ENCODE measurements at regions not wholly inside any gene's neighbourhood (a gene's known extent, or its start where the extent isn't known, plus 50 kb on each side); places are given as distances from the start of the nearest gene placed in this dataset.

DNA sequence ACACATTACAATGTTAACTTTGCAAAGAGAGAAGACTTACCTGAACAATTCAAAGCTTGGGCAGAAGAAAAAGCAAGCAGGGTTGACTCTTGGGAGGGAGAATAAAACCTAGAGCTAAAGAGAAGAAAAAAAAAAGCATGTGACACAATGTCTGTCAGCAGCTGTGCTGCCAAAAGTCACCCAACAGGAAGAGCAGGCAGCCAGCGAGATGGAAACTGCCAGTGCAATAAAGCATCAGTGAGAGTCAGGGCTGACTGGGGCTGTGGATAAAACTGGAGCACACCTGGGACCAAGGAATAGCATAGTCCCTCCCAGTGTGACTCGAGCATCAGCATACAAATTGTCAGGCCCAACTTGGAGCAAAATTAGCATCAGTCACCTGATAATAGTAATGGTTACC, 65.0 kb upstream of the SLC22A15 start:
- POLR2A ChIA-PET (ENCODE audit: partially characterized antibody), result no interaction called here
- intact Hi-C loops (cut with micrococcal nuclease), result no loop called here
- CTCF ChIA-PET (ENCODE audit: partially characterized antibody), result no interaction called here

DNA sequence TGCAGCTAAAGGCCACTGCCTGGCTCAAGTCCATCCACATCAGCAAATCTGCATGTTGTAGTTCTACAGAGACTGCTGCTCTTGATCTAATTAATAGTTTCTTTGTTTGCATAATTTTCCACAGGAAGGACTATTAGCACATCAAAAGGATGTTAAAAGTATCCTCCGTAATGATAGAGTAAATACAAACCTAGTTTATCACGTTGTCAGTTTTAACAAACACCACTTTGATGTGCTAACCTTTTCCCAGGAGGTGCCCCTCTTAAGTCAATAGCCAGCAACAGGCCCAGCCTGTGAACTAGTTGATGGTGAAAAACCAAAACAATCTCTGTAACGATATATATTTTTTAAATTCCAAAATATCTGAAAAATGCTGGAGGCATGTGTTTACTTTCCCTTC, 64.2 kb upstream of the SLC22A15 start:
- H3K9me3 ChIP-seq (ENCODE audit: control insufficient read depth in 1 of 2, low read length in 2 of 2), result no peaks in the 10 kb centered on the region
- H3K27me3 ChIP-seq (ENCODE audit: insufficient read depth, low read length), result no peaks in the 10 kb centered on the region
- no peak for DNase-seq
- H3K4me3 ChIP-seq (ENCODE audit: low read length in 2 of 2), result no peak overlapping the region
- Mint-ChIP-seq H3K36me3 (no peaks in the 10 kb centered on the region), H3K27ac (no peak overlapping the region), H3K9me3 (peaks cover 0 to 2% (median 0%) of the 10 kb centered on the region in 8 donors), H3K4me3 (no peak overlapping the region), H3K4me1 (no peaks in the 10 kb centered on the region), H3K27me3 (peaks cover 14 to 15% of the 10 kb centered on the region in 2 donors)
- H3K36me3 ChIP-seq (ENCODE audit: insufficient read depth, low read length), result no peaks in the 10 kb centered on the region
- POLR2A ChIA-PET (ENCODE audit: partially characterized antibody), result no interaction called here
- no peaks in the 10 kb centered on the region for H3K4me1 ChIP-seq (ENCODE audit: insufficient read depth, low read length)
- intact Hi-C loops (cut with micrococcal nuclease), result no loop called here
- H3K27ac ChIP-seq (ENCODE audit: low read depth, low read length), result no peak overlapping the region
- CTCF ChIA-PET (ENCODE audit: partially characterized antibody), result no interaction called here

More for the DNA sequence above, 65.0 kb upstream of the SLC22A15 start:
- no peak overlapping the region for H3K4me3 ChIP-seq (ENCODE audit: low read length in 2 of 2)
- no peaks in the 10 kb centered on the region for H3K4me1 ChIP-seq (ENCODE audit: insufficient read depth, low read length)
- Mint-ChIP-seq H3K36me3 (no peaks in the 10 kb centered on the region), H3K4me1 (no peaks in the 10 kb centered on the region), H3K9me3 (peaks cover 0 to 2% (median 0%) of the 10 kb centered on the region in 8 donors), H3K27ac (no peak overlapping the region), H3K27me3 (peaks cover 12 to 21% of the 10 kb centered on the region in 2 donors), H3K4me3 (no peak overlapping the region)
- no peaks in the 10 kb centered on the region for H3K27me3 ChIP-seq (ENCODE audit: insufficient read depth, low read length)
- H3K27ac ChIP-seq (ENCODE audit: low read depth, low read length), result no peak overlapping the region
- no peaks in the 10 kb centered on the region for H3K9me3 ChIP-seq (ENCODE audit: control insufficient read depth in 1 of 2, low read length in 2 of 2)
- DNase-seq, result no peak
- H3K36me3 ChIP-seq (ENCODE audit: insufficient read depth, low read length), result no peaks in the 10 kb centered on the region

DNA sequence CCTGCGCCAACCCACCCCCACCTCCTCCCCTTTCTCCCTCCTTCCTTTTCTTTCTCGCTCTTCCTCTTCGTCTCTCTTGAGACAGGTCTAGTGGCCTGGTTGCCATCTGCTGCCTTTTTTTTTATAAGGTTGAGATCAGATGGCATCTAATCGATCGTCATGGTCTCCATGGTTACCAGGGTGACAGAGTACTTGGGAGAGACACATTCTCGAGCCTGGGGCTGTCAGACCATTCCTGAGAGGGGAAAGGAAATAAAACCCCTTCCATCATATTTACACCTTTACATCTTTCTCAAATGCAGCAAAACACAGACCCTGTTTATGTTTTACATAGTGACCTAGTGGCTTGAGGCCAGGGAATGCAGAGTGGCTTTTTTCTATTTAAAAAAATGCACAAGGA, 53.5 kb upstream of the SLC22A15 start:
- intact Hi-C loops (cut with micrococcal nuclease), result no loop called here
- Mint-ChIP-seq H3K9me3 (no peaks in the 10 kb centered on the region), H3K36me3 (no peaks in the 10 kb centered on the region), H3K27me3 (peaks cover 0 to 4% of the 10 kb centered on the region in 2 donors), H3K27ac (no peak overlapping the region), H3K4me3 (no peak overlapping the region), H3K4me1 (peaks cover 0 to 9% (median 4%) of the 10 kb centered on the region in 4 donors)
- Histone ChIP-seq H3K27ac (ENCODE audit: low read depth, low read length) (no peak overlapping the region), H3K36me3 (ENCODE audit: insufficient read depth, low read length) (no peaks in the 10 kb centered on the region), H3K4me1 (ENCODE audit: insufficient read depth, low read length) (no peaks in the 10 kb centered on the region), H3K4me3 (ENCODE audit: low read length in 2 of 2) (no peak overlapping the region), H3K27me3 (ENCODE audit: insufficient read depth, low read length) (no peaks in the 10 kb centered on the region), H3K9me3 (ENCODE audit: control insufficient read depth in 1 of 2, low read length in 2 of 2) (no peaks in the 10 kb centered on the region)
- ChIA-PET POLR2A (ENCODE audit: partially characterized antibody) (no interaction called here), CTCF (ENCODE audit: partially characterized antibody) (no interaction called here)
- no peak for DNase-seq

DNA sequence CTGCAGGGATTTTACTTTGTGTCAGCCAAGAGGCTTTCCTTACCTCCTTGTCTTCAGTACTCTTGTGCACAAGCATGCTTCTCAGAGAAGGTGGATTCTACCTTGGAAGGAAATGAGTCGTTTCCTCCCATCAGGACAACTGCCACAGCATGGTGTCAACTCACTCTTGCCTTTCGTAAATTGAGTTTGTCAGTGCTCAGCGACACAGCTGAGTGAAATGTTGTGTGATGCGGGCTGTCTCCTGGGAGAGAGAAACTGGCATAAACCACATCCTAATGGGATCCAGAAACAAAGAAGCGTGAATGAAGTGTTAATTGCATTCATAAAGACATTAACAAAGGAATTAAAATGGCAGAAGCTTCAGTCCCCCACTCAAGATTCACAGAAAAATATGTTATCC, 51.5 kb upstream of the SLC22A15 start:
- H3K4me1 ChIP-seq (ENCODE audit: insufficient read depth, low read length), result no peaks in the 10 kb centered on the region

DNA sequence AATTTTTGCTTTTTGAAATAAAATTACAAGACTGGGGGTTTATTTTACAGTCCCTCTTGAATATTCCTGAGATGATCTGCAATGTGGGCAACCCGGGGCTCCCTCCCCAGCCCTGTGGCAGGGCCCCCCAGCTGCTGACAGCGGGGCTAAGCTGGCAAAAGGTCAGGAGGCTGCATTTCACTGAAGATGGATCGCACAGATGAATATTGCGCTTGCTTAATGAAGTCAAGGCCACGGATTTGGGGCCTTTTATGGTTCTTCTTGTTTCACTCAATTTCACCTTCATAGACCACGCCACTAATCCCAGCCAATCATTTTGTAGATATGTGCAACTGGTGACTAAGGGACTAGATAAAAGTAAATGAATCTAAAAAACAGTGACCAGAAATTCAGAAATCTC, 50.8 kb upstream of the SLC22A15 start:
- Mint-ChIP-seq H3K27ac (no peak overlapping the region), H3K9me3 (no peaks in the 10 kb centered on the region), H3K4me1 (peaks cover 0 to 9% (median 4%) of the 10 kb centered on the region in 4 donors), H3K36me3 (no peaks in the 10 kb centered on the region), H3K4me3 (no peak overlapping the region), H3K27me3 (peaks cover 2 to 5% of the 10 kb centered on the region in 2 donors)
- DNase-seq, result no peak
- H3K9me3 ChIP-seq (ENCODE audit: control insufficient read depth in 1 of 2, low read length in 2 of 2), result no peaks in the 10 kb centered on the region
- no peaks in the 10 kb centered on the region for H3K36me3 ChIP-seq (ENCODE audit: insufficient read depth, low read length)
- ChIA-PET POLR2A (ENCODE audit: partially characterized antibody) (no interaction called here), CTCF (ENCODE audit: partially characterized antibody) (no interaction called here)
- no peak overlapping the region for H3K27ac ChIP-seq (ENCODE audit: low read depth, low read length)
- H3K27me3 ChIP-seq (ENCODE audit: insufficient read depth, low read length), result no peaks in the 10 kb centered on the region
- H3K4me1 ChIP-seq (ENCODE audit: insufficient read depth, low read length), result no peaks in the 10 kb centered on the region
- H3K4me3 ChIP-seq (ENCODE audit: low read length in 2 of 2), result no peak overlapping the region
- intact Hi-C loops (cut with micrococcal nuclease), result no loop called here

More for the DNA sequence above, 51.5 kb upstream of the SLC22A15 start:
- Histone ChIP-seq H3K4me3 (ENCODE audit: low read length in 2 of 2) (no peak overlapping the region), H3K9me3 (ENCODE audit: control insufficient read depth in 1 of 2, low read length in 2 of 2) (no peaks in the 10 kb centered on the region), H3K27ac (ENCODE audit: low read depth, low read length) (no peak overlapping the region), H3K36me3 (ENCODE audit: insufficient read depth, low read length) (no peaks in the 10 kb centered on the region), H3K27me3 (ENCODE audit: insufficient read depth, low read length) (no peaks in the 10 kb centered on the region)
- no peaks in the 10 kb centered on the region for H3K36me3 Mint-ChIP-seq
- POLR2A ChIA-PET (ENCODE audit: partially characterized antibody), result no interaction called here
- H3K4me3 Mint-ChIP-seq, result no peak overlapping the region
- no peak overlapping the region for H3K27ac Mint-ChIP-seq
- no peak for DNase-seq
- intact Hi-C loops (cut with micrococcal nuclease), result no loop called here
- peaks cover 0 to 9% (median 4%) of the 10 kb centered on the region in 4 donors for H3K4me1 Mint-ChIP-seq
- CTCF ChIA-PET (ENCODE audit: partially characterized antibody), result no interaction called here
- peaks cover 2 to 4% of the 10 kb centered on the region in 2 donors for H3K27me3 Mint-ChIP-seq
- no peaks in the 10 kb centered on the region for H3K9me3 Mint-ChIP-seq
